ENCODE measurements at regions not wholly inside any gene's neighbourhood (a gene's known extent, or its start where the extent isn't known, plus 50 kb on each side); places are given as distances from the start of the nearest gene placed in this dataset.

GRCh38 chr13:70619936-70620335, 511.7 kb upstream of the KLHL1 start:
- ChIA-PET POLR2A (ENCODE audit: unreplicated experiment) (no interaction called here), CTCF (no interaction called here)
- intact Hi-C loops (cut with micrococcal nuclease): loop anchor here (2.0 to 10.0 kb wide), 3 partner anchors 341 to 1255 kb away; no protein-coding TSS in a partner anchor
- H3K4me3 ChIP-seq (ENCODE audit: low read length): no peak overlapping the region
- ATAC-seq: no peak
- no peak for DNase-seq
- no peaks in the 10 kb centered on the region for H3K27me3 ChIP-seq (ENCODE audit: low read length)
- BruUV-seq (replicated peaks): no TSS peak
- no peak overlapping the region for H2AFZ ChIP-seq (ENCODE audit: low read length)
- no peaks in the 10 kb centered on the region for H3K79me2 ChIP-seq (ENCODE audit: low read length)
- H3K36me3 ChIP-seq (ENCODE audit: low read depth, low read length): no peaks in the 10 kb centered on the region; the same call in 1 of the 2 replicates
- no peak overlapping the region for H3K4me2 ChIP-seq (ENCODE audit: low read length)
- H3F3A ChIP-seq (ENCODE audit: low read length, unreplicated experiment): no peaks in the 10 kb centered on the region
- TF ChIP-seq EZH2phosphoT487 (IDR thresholded peaks at IDR 0.05; ENCODE audit: borderline replicate concordance, low read length) (no peak), CTCF (conservative IDR thresholded peaks at IDR 0.05; ENCODE audit: low read depth, low read length) (no peak), EZH2 (IDR thresholded peaks at IDR 0.05; ENCODE audit: low read length, unreplicated experiment) (no peak)
- H4K20me1 ChIP-seq (ENCODE audit: low read length): no peaks in the 10 kb centered on the region
- no peak overlapping the region for H3K9ac ChIP-seq (ENCODE audit: low read length)
- no peaks in the 10 kb centered on the region for H3K9me2 ChIP-seq (replicated peaks; ENCODE audit: low read length)
- H3K4me1 ChIP-seq (ENCODE audit: insufficient read depth, low read length): no peaks in the 10 kb centered on the region
- H3K27ac ChIP-seq (ENCODE audit: low read length): no peak overlapping the region
- no peaks in the 10 kb centered on the region for H3K9me3 ChIP-seq (ENCODE audit: low read length)

DNA sequence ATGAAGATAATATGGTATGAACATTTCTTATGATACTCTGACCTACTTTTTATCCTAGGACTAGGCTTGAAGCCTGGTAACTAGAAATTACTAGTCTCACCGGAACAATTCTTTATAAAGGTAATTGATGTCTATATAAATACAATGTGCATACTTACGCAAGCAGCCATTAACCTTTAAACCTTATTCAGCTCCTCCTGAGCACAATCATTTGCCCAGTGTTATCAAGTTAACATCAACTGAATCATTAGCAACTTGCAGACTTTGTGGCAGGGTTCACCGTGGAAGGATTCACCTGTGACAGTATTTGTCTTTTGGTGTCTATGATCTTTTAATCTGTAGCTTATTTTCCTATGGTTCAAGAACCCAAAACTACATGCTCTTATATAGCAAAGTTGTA, 508.6 kb upstream of the KLHL1 start:
- TF ChIP-seq CTCF (conservative IDR thresholded peaks at IDR 0.05; ENCODE audit: low read depth, low read length) (no peak), EZH2 (IDR thresholded peaks at IDR 0.05; ENCODE audit: low read length, unreplicated experiment) (no peak), EZH2phosphoT487 (IDR thresholded peaks at IDR 0.05; ENCODE audit: borderline replicate concordance, low read length) (no peak)
- Histone ChIP-seq H3K27me3 (ENCODE audit: low read length) (no peaks in the 10 kb centered on the region), H3K4me2 (ENCODE audit: low read length) (no peak overlapping the region), H2AFZ (ENCODE audit: low read length) (no peak overlapping the region), H3F3A (ENCODE audit: low read length, unreplicated experiment) (no peaks in the 10 kb centered on the region), H3K79me2 (ENCODE audit: low read length) (no peaks in the 10 kb centered on the region), H3K4me3 (ENCODE audit: low read length) (no peak overlapping the region), H3K4me1 (ENCODE audit: insufficient read depth, low read length) (no peaks in the 10 kb centered on the region), H3K9me2 (replicated peaks; ENCODE audit: low read length) (no peaks in the 10 kb centered on the region), H3K9me3 (ENCODE audit: low read length) (no peaks in the 10 kb centered on the region), H3K27ac (ENCODE audit: low read length) (no peak overlapping the region), H4K20me1 (ENCODE audit: low read length) (no peaks in the 10 kb centered on the region), H3K9ac (ENCODE audit: low read length) (no peak overlapping the region), H3K36me3 (ENCODE audit: low read depth, low read length) (no peaks in the 10 kb centered on the region)
- ChIA-PET POLR2A (ENCODE audit: unreplicated experiment) (no interaction called here), CTCF (no interaction called here)
- DNase-seq (no peak), ATAC-seq (no peak)
- intact Hi-C loops (cut with micrococcal nuclease): loop anchor here (10.0 kb wide), 2 partner anchors 858 to 1258 kb away; no protein-coding TSS in a partner anchor
- no TSS peak for BruUV-seq (replicated peaks)

- Histone ChIP-seq H3K9me3 (ENCODE audit: low read length) (no peaks in the 10 kb centered on the region), H3K4me2 (ENCODE audit: low read length) (no peak overlapping the region), H3F3A (ENCODE audit: low read length, unreplicated experiment) (no peaks in the 10 kb centered on the region), H3K27ac (ENCODE audit: low read length) (no peak overlapping the region), H3K9me2 (replicated peaks; ENCODE audit: low read length) (no peaks in the 10 kb centered on the region), H3K9ac (ENCODE audit: low read length) (no peak overlapping the region), H3K79me2 (ENCODE audit: low read length) (no peaks in the 10 kb centered on the region), H3K36me3 (ENCODE audit: low read depth, low read length) (no peaks in the 10 kb centered on the region), H4K20me1 (ENCODE audit: low read length) (no peaks in the 10 kb centered on the region), H3K4me1 (ENCODE audit: insufficient read depth, low read length) (no peaks in the 10 kb centered on the region), H3K27me3 (ENCODE audit: low read length) (no peaks in the 10 kb centered on the region; the same call in 1 of the 2 replicates), H2AFZ (ENCODE audit: low read length) (no peak overlapping the region), H3K4me3 (ENCODE audit: low read length) (no peak overlapping the region)
- intact Hi-C loops (cut with micrococcal nuclease): loop anchor here (1.0 to 10.0 kb wide), 3 partner anchors 606 to 1262 kb away; no protein-coding TSS in a partner anchor
- POLR2A ChIA-PET (ENCODE audit: unreplicated experiment): no interaction called here
- no TSS peak for BruUV-seq (replicated peaks)
- DNase-seq (peak; percentile 35), ATAC-seq (no peak)
- CTCF ChIA-PET: interaction anchor here (0.6 to 1.0 kb wide), 4 partner anchors 148 to 577 kb away, joined by 3 to 8 read pairs (median 4); no protein-coding TSS in a partner anchor
- peak; percentile 63 for TF ChIP-seq CTCF (conservative IDR thresholded peaks at IDR 0.05; ENCODE audit: low read depth, low read length)
- TF ChIP-seq EZH2 (IDR thresholded peaks at IDR 0.05; ENCODE audit: low read length, unreplicated experiment): no peak
- no peak for TF ChIP-seq EZH2phosphoT487 (IDR thresholded peaks at IDR 0.05; ENCODE audit: borderline replicate concordance, low read length)
These were observed 505.0 kb upstream of the KLHL1 start for GRCh38 chr13:70613295-70613694.
